ENCODE measurements at regions not wholly inside any gene's neighbourhood (a gene's known extent, or its start where the extent isn't known, plus 50 kb on each side); places are given as distances from the start of the nearest gene placed in this dataset.

DNA sequence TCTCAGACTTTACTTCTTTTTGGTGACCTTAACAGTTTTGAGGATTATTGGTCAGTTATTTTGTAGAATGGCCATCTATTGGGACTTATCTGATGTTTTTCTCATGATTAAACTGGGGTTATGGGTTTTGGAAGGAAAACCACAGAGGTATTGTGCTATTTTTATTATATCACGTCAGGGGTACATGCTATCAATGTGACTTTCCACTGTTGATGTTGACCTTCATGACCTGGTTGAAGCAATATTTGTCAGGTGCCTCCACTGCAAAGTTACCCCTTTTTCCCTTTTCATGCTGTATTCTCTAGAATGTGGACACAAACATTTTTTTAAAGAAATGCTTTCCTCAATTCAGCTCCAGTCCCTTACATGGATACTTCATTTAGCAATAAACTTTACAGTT, 152.8 kb upstream of the TSLP start:
- no peak overlapping the region for H3K4me3 Mint-ChIP-seq
- no peak for DNase-seq
- no peaks in the 10 kb centered on the region for H3K36me3 Mint-ChIP-seq (ENCODE audit: insufficient read depth)
- no peak for ATAC-seq
- peaks cover 14% of the 10 kb centered on the region for H3K27me3 Mint-ChIP-seq (ENCODE audit: low read depth)
- H3K4me1 Mint-ChIP-seq (ENCODE audit: low read depth) = no peaks in the 10 kb centered on the region
- no peaks in the 10 kb centered on the region for H3K9me3 Mint-ChIP-seq

DNA sequence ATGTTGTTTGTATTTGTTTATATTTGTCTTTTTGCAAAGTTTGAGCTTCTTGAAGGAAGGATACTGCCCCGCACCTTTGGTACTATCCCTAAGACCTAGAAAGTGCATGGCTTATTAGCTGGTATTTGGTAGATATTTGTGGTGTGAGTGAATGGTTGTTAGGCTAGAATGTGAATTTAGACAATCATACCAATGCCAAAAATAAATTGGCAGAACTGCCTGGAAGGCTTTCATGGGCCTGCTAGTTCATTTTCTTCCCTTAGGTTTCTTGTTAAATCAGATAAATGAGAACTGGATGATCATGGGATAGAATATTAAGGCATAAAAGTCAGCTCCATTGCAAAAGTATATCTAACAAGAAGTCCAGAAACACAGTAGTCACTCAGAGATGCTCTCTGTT, 147.5 kb upstream of the TSLP start:
- Mint-ChIP-seq H3K36me3 (ENCODE audit: insufficient read depth) (no peaks in the 10 kb centered on the region), H3K4me1 (ENCODE audit: low read depth) (no peaks in the 10 kb centered on the region), H3K27me3 (ENCODE audit: low read depth) (peaks cover 16% of the 10 kb centered on the region), H3K9me3 (no peaks in the 10 kb centered on the region), H3K4me3 (no peak overlapping the region)
- ATAC-seq (no peak), DNase-seq (no peak)

DNA sequence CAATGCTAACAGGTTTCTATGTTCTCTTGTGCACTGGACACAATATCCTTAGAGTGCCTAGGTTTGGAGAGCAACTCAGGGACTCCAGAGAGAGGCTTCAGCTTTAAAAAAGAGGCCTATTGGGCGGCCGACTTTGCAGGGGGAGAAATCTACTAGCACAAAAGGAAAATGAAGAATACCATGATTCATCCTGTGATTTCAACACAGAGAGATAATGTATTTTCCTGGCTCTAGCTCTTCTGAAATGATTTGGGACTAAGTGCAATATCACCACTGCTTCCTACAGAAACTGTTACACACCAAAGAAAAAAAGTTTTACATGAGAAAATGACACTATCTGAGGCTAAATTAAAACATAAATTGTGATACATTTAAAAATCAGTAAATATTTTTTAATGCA, 146.1 kb upstream of the TSLP start:
- Mint-ChIP-seq H3K9me3 (no peaks in the 10 kb centered on the region), H3K27me3 (ENCODE audit: low read depth) (peaks cover 13% of the 10 kb centered on the region), H3K36me3 (ENCODE audit: insufficient read depth) (no peaks in the 10 kb centered on the region), H3K4me3 (no peak overlapping the region), H3K4me1 (ENCODE audit: low read depth) (no peaks in the 10 kb centered on the region)
- ATAC-seq (no peak), DNase-seq (no peak)

DNA sequence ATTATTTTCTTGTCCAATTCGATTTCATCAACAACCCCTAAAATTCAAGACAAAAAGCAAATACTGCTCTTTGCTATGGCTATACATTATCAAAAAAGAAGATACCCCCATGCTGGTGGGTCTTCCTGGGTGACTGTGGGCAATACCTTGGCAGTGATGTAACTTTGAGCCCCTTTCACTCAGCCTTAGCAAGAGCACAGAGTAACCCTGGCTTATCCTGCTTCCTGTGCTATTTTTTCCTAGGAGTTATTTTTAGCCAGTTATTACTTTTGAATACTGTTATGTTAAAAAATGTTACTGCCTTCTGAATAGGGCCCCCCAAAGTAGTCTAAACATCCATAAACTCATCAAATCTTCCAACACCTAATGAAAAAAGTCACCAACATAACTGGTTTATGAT, 145.6 kb upstream of the TSLP start:
- Mint-ChIP-seq H3K4me3 (no peak overlapping the region), H3K27me3 (ENCODE audit: low read depth) (peaks cover 13% of the 10 kb centered on the region), H3K4me1 (ENCODE audit: low read depth) (no peaks in the 10 kb centered on the region), H3K9me3 (no peaks in the 10 kb centered on the region), H3K36me3 (ENCODE audit: insufficient read depth) (no peaks in the 10 kb centered on the region)
- DNase-seq (no peak), ATAC-seq (no peak)

DNA sequence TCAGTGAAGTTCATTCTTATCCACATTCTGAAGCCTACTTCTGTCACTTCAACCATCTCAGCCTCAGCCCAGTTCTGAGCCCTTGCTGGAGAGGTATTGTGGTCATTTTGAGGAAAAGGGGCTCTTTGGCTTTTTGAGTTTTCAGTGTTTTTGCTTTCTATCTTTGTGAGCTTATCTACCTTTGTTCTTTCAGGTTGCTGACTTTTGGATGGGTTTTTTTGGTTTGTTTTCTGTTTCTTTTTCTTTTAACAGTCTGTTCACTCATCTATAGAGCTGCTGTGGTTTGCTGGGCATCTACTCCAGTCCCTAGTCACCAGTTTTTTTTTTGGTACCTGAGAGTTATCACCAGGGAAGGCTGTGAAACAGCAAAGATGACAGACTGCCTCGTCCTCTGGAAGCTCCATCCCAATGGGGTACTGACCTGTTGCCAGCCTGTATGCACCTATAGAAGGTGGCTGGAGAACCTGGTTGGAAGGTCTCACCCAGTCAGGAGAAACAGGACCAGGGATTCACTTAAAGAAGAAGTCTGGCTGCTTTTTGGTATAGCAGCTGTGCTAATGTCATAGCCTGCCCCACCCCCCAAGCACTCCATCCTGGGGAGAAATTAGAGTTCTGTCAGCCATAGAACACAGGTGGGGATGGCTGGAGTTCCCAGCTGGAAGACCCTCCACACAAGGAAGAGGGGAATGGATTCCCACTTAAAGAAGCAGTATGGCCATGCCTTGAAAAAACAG, 138.6 kb upstream of the TSLP start:
- no peaks in the 10 kb centered on the region for H3K9me3 Mint-ChIP-seq

DNA sequence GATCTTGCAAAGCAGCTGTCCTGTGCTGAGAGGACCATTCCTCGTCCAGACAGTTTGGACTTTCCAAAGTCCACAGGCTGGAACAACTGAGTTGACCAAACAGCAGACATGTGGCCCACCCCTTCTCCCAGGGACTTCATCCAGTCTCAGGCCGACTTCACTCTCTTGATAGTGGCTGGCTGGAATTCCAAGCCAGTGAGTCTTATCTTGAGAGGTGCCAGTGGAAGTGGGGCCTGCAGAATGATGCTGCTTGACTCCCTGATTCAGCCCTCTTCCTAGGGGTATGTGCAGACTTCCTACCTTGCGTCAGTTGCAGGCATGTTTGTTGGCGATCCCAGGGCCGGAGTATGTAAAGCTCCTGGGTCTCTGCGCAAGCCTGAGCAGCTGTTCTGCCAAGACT, 131.4 kb upstream of the TSLP start:
- Mint-ChIP-seq H3K9me3 (no peaks in the 10 kb centered on the region), H3K36me3 (ENCODE audit: insufficient read depth) (no peaks in the 10 kb centered on the region), H3K27me3 (ENCODE audit: low read depth) (peaks cover under 1% of the 10 kb centered on the region), H3K4me3 (no peak overlapping the region), H3K4me1 (ENCODE audit: low read depth) (no peaks in the 10 kb centered on the region)
- ATAC-seq (no peak), DNase-seq (no peak)

More for the DNA sequence above, 138.6 kb upstream of the TSLP start:
- H3K4me3 Mint-ChIP-seq = no peak overlapping the region
- H3K27me3 Mint-ChIP-seq (ENCODE audit: low read depth) = peaks cover 9% of the 10 kb centered on the region
- ATAC-seq (no peak), DNase-seq (no peak)
- H3K36me3 Mint-ChIP-seq (ENCODE audit: insufficient read depth) = no peaks in the 10 kb centered on the region
- no peaks in the 10 kb centered on the region for H3K4me1 Mint-ChIP-seq (ENCODE audit: low read depth)

DNA sequence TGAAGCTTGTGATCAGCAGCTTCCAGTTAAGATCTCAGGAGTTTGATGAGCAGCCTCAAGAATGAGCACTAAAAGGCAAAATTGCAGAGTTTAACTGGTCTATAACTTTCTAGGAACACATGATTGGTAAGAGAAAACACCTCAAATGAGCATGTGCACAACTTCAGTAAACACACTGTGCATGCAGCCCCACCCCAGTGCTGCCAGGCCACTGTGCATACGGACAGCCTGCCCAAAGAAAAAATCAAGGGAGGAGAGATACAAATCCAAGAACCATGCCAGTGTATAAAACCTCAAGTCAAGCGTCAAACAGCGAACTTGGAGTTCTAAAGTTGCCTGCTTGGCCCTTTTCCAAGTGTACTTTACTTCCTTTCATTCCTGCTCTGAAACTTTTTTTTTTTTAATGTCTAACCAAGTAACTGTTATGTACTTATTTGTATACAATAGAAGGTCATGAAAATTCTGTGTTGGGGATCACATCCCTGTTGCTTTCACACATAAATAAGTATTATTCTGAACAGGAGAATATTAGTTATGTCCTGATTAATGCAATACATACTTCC, 125.6 kb upstream of the TSLP start:
- Mint-ChIP-seq H3K9me3 (no peaks in the 10 kb centered on the region), H3K4me3 (no peak overlapping the region), H3K4me1 (ENCODE audit: low read depth) (no peaks in the 10 kb centered on the region), H3K36me3 (ENCODE audit: insufficient read depth) (no peaks in the 10 kb centered on the region), H3K27me3 (ENCODE audit: low read depth) (no peaks in the 10 kb centered on the region)
- DNase-seq (no peak), ATAC-seq (no peak)

DNA sequence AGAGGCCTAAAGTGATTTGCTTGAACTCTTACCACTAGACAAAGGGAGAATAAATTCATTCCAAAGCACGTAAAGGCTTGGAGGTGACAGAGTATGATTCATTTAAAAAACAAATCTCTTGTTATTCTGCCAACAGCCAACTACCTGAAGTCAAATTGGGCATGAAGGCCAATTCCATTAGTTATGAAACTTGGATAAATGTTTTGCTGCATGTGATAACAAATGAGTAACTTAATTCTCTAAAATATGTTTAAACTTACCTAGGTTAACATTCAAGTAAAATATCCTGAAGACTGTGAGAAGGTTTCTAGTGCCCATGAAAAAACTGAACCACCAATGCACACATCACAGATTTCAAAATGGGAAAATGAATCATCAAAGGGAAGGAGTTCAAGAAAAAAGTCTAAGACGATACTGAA, 120.1 kb upstream of the TSLP start:
- Mint-ChIP-seq H3K36me3 (ENCODE audit: insufficient read depth) (no peaks in the 10 kb centered on the region), H3K4me1 (ENCODE audit: low read depth) (no peaks in the 10 kb centered on the region), H3K4me3 (no peak overlapping the region), H3K27me3 (ENCODE audit: low read depth) (peaks cover 4% of the 10 kb centered on the region), H3K9me3 (peaks cover 5% of the 10 kb centered on the region)
- DNase-seq (no peak), ATAC-seq (no peak)

DNA sequence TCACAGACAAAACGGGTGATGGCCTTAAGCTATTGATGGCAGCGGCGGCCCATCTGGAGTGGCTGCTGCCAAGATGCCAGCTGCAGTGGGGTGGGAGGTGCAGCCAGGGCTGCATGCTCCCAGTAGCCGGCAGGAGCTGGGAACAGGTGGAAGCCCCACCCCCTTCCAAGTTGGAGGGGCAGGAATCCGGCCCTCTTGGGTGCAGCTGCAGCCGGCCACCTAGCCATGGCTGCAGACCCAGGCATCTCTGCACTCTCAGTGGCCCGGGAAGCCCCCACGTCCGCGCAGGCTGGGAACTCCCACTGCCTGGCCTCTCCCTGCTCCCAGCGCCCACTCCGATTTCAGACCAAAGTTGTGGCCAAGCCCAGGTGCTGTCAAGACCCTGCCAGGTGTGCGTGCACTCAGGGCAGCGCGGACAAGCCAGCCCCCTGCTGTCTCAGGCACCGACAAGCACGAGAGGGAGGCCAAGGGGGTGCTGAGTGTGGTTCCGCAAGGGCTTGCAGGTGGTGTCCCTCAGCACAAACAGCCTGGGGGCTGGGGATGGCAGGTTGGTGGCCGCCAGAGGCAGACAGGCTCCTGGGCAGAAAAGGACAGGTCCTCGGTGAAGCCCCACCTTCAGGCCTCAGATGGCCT, 115.1 kb upstream of the TSLP start:
- H3K9me3 Mint-ChIP-seq = peaks cover 9% of the 10 kb centered on the region
- ATAC-seq = no peak
- H3K4me1 Mint-ChIP-seq (ENCODE audit: low read depth) = no peaks in the 10 kb centered on the region
- no peaks in the 10 kb centered on the region for H3K36me3 Mint-ChIP-seq (ENCODE audit: insufficient read depth)
- peaks cover 7% of the 10 kb centered on the region for H3K27me3 Mint-ChIP-seq (ENCODE audit: low read depth)
- no peak overlapping the region for H3K4me3 Mint-ChIP-seq
- no peak for DNase-seq

DNA sequence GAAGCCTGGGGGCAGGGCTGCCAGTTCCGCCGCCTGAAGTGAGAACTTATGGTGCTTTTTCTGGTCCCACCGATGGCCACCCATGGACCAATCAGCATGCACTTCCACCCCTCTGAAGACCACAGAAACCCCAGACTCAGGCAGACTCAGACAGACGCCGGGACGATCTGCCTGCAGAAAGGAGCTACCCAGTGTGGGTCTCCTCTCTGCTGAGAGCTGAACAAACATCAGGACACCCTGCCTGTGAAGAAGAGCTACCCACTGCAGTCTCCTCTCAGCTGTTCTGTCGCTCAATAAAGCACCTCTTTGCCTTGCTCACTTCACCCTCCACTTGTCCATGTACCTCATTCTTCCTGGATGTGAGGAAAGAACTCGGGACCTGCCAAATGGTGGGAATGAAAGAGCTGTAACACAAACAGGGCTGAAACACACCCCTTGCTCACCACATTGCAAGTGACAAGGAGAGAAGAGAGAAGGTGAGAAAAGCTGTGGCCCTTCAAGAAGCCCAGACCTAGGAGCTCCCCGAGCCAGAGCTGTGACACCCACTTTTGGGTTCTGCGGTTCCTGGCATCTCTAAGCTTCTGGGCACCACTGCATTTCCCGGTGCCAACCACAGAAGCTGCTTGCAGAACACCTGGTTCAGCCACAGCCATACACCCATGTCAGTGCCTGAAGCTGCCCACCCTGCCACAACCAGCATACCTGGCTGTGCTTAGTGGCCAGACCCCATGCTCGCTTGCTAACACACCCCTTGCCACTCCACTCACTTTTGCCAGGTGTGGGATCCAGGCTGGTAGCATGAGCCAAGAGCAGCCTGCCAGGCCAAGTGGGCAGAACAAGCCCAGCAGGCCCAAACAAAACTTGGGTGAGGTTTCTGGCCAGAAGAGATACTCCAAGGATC, 114.3 kb upstream of the TSLP start:
- DNase-seq (no peak), ATAC-seq (no peak)
- H3K9me3 Mint-ChIP-seq = peaks cover 9% of the 10 kb centered on the region
- H3K27me3 Mint-ChIP-seq (ENCODE audit: low read depth) = peaks cover 7% of the 10 kb centered on the region
- H3K4me3 Mint-ChIP-seq = no peak overlapping the region
- no peaks in the 10 kb centered on the region for H3K36me3 Mint-ChIP-seq (ENCODE audit: insufficient read depth)
- no peaks in the 10 kb centered on the region for H3K4me1 Mint-ChIP-seq (ENCODE audit: low read depth)

DNA sequence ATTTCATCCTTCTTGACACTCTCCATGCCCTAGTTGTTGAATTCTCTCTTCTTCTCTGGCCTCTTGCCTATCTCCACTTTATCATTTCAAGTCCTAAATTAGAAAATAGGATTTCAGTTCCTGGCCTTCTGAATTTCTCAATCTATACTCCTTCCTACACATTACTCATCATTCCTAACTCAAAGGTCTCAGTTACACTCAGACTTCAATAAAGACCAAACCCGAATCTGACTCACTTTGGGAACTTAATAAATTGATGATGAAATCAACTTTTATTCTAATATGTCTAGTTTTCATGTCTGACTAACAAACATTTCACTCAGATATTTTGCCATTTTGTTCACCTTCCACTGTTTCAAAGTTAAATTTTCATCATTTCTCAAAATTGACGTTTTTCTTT, 113.6 kb upstream of the TSLP start:
- no peaks in the 10 kb centered on the region for H3K36me3 Mint-ChIP-seq (ENCODE audit: insufficient read depth)
- H3K4me1 Mint-ChIP-seq (ENCODE audit: low read depth) = no peaks in the 10 kb centered on the region
- ATAC-seq (no peak), DNase-seq (no peak)
- H3K27me3 Mint-ChIP-seq (ENCODE audit: low read depth) = peaks cover 7% of the 10 kb centered on the region
- peaks cover 9% of the 10 kb centered on the region for H3K9me3 Mint-ChIP-seq
- H3K4me3 Mint-ChIP-seq = no peak overlapping the region

DNA sequence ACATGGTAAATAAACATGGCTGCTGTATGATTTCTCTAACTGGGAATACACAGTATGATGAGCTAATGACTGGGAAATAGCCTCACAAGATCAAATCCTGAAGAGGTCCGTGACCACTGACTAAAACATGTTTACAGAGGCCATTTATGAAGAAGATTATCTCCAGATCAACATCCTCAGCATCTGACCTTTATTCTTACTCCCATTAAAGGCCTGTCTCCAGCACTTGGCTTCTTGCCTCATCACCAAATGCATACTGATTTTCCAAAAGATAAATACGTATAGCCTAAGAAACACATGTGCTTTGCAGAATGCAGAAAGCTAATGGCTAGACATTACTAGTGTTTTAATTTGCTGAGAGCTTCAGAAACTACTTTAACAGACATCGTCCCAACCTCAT, 108.0 kb upstream of the TSLP start:
- H3K4me3 Mint-ChIP-seq = no peak overlapping the region
- H3K4me1 Mint-ChIP-seq (ENCODE audit: low read depth) = no peaks in the 10 kb centered on the region
- ATAC-seq (no peak), DNase-seq (no peak)
- no peaks in the 10 kb centered on the region for H3K36me3 Mint-ChIP-seq (ENCODE audit: insufficient read depth)
- no peaks in the 10 kb centered on the region for H3K27me3 Mint-ChIP-seq (ENCODE audit: low read depth)
- peaks cover 5% of the 10 kb centered on the region for H3K9me3 Mint-ChIP-seq

DNA sequence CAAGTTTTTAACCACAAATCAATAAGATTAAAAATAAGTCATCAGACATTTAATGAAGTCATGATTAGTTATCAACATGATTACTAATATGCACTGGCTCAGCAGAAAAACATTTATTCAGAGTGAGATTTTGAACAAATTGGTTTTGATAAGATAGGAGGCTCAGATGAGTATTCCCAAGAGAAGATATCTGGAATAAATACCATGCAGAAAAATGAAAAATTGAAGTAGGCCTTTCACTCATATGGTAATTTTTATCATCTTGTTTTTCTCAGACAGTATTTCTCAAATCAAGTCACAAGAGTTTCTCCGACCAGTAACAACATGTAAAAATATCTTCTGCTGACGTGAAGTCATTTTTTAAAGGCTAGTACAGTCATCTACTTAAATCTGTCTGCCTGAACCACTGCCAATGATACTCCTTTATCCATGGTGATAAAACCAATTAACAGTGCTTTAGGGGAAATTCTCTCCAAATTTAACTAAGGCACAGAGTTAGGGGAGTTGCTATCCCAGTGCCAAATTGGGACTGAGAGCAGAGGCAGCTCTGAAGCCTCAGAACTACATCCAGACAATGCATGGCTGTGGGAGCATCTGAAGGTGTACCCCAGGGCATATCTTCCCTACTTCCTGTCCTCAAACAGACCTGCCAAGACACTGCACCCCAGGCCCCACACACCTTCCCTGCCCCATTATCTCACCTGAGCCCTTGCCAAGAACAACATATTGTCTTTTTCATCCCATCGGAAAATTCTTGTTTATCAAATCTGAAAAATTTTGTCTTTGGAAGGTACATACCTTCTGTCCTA, 105.5 kb upstream of the TSLP start:
- DNase-seq (no peak), ATAC-seq (no peak)
- no peak overlapping the region for H3K4me3 Mint-ChIP-seq
- H3K27me3 Mint-ChIP-seq (ENCODE audit: low read depth) = no peaks in the 10 kb centered on the region
- H3K9me3 Mint-ChIP-seq = no peaks in the 10 kb centered on the region
- no peaks in the 10 kb centered on the region for H3K36me3 Mint-ChIP-seq (ENCODE audit: insufficient read depth)
- H3K4me1 Mint-ChIP-seq (ENCODE audit: low read depth) = no peaks in the 10 kb centered on the region
